ENCODE measurements at regions not wholly inside any gene's neighbourhood (a gene's known extent, or its start where the extent isn't known, plus 50 kb on each side); places are given as distances from the start of the nearest gene placed in this dataset.
"Not testable (repeated sequence)": the region's sequence is repeated elsewhere in the genome, so short reads cannot be mapped to it uniquely, and the experiment has no call there.

DNA sequence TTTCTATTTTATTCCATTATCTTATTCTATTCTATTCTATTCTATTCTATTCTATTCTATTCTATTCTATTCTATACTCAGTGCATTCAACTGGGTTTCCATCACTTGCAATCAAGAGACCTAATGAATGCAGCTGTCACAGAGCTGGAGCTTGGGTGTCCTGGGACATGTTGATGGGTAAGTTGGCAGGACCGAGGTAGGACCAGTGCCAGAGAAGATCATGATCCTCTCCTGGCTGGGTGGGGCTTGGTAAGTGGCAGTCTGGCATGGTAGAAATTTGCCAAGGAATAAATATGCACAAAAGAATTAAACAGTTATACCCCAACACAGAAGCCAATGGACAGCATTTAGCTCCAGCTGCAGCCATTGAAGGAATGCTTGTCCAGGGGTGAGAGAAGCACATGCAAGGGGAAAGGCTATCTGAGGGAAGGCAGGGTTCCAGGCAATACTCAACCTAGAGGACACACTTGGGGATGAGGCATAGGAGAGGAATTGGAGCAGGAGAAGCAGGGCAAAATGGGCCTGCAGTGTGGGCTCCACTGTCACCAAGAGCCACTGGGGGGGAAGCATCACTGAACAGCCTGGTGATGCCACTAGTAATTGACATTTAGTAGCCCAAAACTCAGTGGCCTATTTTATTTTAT lies 97.0 kb upstream of the CD82 start:
- no peak overlapping the region for H3K4me3 Mint-ChIP-seq
- H3K27ac ChIP-seq (ENCODE audit: low read depth, low read length): no peak overlapping the region
- POLR2A ChIA-PET: no interaction called here
- H3K4me3 ChIP-seq (ENCODE audit: low read length): no peak overlapping the region
- H3K27me3 ChIP-seq (ENCODE audit: insufficient read depth, low read length, poor library complexity, severe bottlenecking): no peaks in the 10 kb centered on the region
- peaks cover 0 to 8% (median 0%) of the 10 kb centered on the region in 5 donors for H3K9me3 Mint-ChIP-seq
- H3K9me3 ChIP-seq (ENCODE audit: low read length): no peaks in the 10 kb centered on the region
- H3K36me3 ChIP-seq (ENCODE audit: insufficient read depth, low read length): no peaks in the 10 kb centered on the region
- peaks cover 11 to 43% of the 10 kb centered on the region in 2 donors for H3K27me3 Mint-ChIP-seq
- CTCF ChIA-PET: no interaction called here
- peak overlapping the region in 2 of 8 donors; percentile 39 to 90 for H3K27ac Mint-ChIP-seq
- DNase-seq: no peak
- no peaks in the 10 kb centered on the region for H3K36me3 Mint-ChIP-seq
- no peaks in the 10 kb centered on the region for H3K4me1 ChIP-seq (ENCODE audit: insufficient read depth, low read length)
- no peaks in the 10 kb centered on the region for H3K4me1 Mint-ChIP-seq

DNA sequence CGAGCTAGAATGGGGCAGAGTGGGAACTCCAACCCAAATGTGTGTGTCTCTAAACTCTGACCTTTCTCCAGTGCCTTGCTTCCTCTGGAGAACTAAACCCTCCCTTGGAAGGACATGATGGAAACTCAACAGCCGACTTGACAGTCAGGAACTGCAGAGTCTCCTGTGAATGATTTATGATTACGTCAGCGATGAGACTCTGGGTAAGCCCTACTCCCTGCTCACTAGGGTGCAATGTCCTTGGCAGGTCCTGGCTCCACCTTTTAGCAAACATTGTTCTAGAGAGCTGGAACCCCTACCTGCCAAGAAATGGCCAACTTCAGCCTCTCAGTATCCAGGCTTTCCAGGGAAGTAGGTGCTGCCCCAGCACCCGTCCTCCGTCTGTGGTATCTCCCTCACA lies 96.1 kb upstream of the CD82 start:
- H3K9me3 ChIP-seq (ENCODE audit: low read length): no peaks in the 10 kb centered on the region
- CTCF ChIA-PET: no interaction called here
- H3K27me3 Mint-ChIP-seq: peaks cover 11 to 46% of the 10 kb centered on the region in 2 donors
- no peak overlapping the region for H3K4me3 ChIP-seq (ENCODE audit: low read length)
- no peaks in the 10 kb centered on the region for H3K36me3 ChIP-seq (ENCODE audit: insufficient read depth, low read length)
- H3K27ac ChIP-seq (ENCODE audit: low read depth, low read length): no peak overlapping the region
- H3K4me3 Mint-ChIP-seq: no peak overlapping the region
- DNase-seq: no peak
- no peaks in the 10 kb centered on the region for H3K27me3 ChIP-seq (ENCODE audit: insufficient read depth, low read length, poor library complexity, severe bottlenecking)
- H3K36me3 Mint-ChIP-seq: no peaks in the 10 kb centered on the region
- no peaks in the 10 kb centered on the region for H3K4me1 ChIP-seq (ENCODE audit: insufficient read depth, low read length)
- POLR2A ChIA-PET: no interaction called here
- peaks cover 0 to 8% (median 0%) of the 10 kb centered on the region in 5 donors for H3K9me3 Mint-ChIP-seq
- no peak overlapping the region for H3K27ac Mint-ChIP-seq
- H3K4me1 Mint-ChIP-seq: no peaks in the 10 kb centered on the region

DNA sequence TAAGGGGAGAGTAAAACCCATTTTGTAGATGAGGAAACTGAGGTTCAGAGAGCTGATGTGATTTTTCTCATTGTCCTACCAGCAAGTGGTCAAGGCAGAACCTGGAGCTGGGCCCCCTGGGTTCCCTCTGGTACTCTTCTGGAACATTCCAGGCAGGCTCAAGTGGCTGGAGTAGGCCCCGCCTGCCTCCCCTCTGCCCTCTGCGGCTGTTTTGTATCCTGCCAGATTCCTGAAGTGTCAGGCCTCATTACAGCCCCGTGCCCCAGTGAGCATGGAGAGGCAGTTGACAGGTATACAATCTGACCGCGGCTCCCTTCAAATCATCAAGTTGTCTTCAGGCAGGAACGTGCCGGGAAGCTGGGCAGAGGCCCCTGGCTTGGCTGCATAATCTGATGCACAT lies 94.6 kb upstream of the CD82 start:
- no peak overlapping the region for H3K4me3 Mint-ChIP-seq
- Histone ChIP-seq H3K4me3 (ENCODE audit: low read length) (no peak overlapping the region), H3K4me1 (ENCODE audit: insufficient read depth, low read length) (no peaks in the 10 kb centered on the region), H3K27ac (ENCODE audit: low read depth, low read length) (no peak overlapping the region), H3K9me3 (ENCODE audit: low read length) (no peaks in the 10 kb centered on the region), H3K36me3 (ENCODE audit: insufficient read depth, low read length) (no peaks in the 10 kb centered on the region), H3K27me3 (ENCODE audit: insufficient read depth, low read length, poor library complexity, severe bottlenecking) (no peaks in the 10 kb centered on the region)
- H3K9me3 Mint-ChIP-seq: peaks cover 0 to 3% (median 0%) of the 10 kb centered on the region in 5 donors
- ChIA-PET CTCF (no interaction called here), POLR2A (no interaction called here)
- H3K27me3 Mint-ChIP-seq: peaks cover 25 to 58% of the 10 kb centered on the region in 2 donors
- H3K27ac Mint-ChIP-seq: no peak overlapping the region
- no peak for DNase-seq
- H3K36me3 Mint-ChIP-seq: no peaks in the 10 kb centered on the region
- H3K4me1 Mint-ChIP-seq: no peaks in the 10 kb centered on the region

DNA sequence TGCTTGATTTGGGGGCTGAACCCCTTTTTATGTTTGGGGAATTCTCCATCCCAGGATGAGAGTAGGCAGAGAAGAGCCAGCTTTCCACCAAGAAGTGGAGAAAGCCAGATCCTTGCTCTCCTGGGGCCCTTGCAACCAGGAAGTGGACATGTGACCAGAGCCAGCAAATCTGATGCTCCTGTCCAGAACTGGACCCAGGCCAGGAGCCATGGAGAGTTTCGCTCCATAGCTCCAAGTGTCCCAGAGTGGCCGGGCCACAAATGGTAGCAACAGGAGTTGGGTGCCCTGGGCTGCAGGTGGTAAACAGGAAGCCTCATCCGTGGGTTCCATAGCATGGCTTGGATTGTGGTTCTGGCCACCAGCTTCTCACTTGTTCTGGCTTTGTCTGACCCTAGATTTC lies 93.9 kb upstream of the CD82 start:
- no peak overlapping the region for H3K27ac ChIP-seq (ENCODE audit: low read depth, low read length)
- H3K27me3 Mint-ChIP-seq: peaks cover 28 to 61% of the 10 kb centered on the region in 2 donors
- H3K4me3 ChIP-seq (ENCODE audit: low read length): no peak overlapping the region
- no peak for DNase-seq
- no peaks in the 10 kb centered on the region for H3K4me1 Mint-ChIP-seq
- POLR2A ChIA-PET: no interaction called here
- CTCF ChIA-PET: no interaction called here
- no peaks in the 10 kb centered on the region for H3K36me3 ChIP-seq (ENCODE audit: insufficient read depth, low read length)
- H3K27ac Mint-ChIP-seq: no peak overlapping the region
- no peaks in the 10 kb centered on the region for H3K27me3 ChIP-seq (ENCODE audit: insufficient read depth, low read length, poor library complexity, severe bottlenecking)
- no peaks in the 10 kb centered on the region for H3K36me3 Mint-ChIP-seq
- H3K4me1 ChIP-seq (ENCODE audit: insufficient read depth, low read length): no peaks in the 10 kb centered on the region
- no peaks in the 10 kb centered on the region for H3K9me3 ChIP-seq (ENCODE audit: low read length)
- H3K4me3 Mint-ChIP-seq: no peak overlapping the region
- peaks cover 0 to 3% (median 0%) of the 10 kb centered on the region in 5 donors for H3K9me3 Mint-ChIP-seq

DNA sequence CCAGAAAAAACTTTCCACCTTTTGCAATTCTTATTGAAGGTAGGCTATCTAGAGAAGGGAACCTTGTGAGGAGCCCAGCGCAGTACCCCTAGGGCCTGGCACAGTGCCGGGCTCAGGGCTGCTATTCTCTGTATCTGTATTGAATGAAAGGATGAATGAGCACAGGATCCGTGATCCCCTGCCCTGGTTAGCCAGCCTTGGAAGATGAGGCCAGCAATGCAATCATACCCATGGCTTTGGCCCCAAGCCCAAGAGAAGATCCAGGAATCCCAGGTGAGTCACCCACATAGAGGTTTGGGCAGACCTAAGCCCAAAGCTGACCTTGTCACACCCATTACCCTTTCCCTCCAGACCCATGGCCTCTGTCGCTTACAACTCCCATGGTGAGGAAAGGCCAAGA lies 92.5 kb upstream of the CD82 start:
- Mint-ChIP-seq H3K27me3 (peaks cover 34 to 60% of the 10 kb centered on the region in 2 donors), H3K4me3 (no peak overlapping the region), H3K36me3 (peaks cover 0 to 3% (median 0%) of the 10 kb centered on the region in 3 donors), H3K9me3 (peaks cover 0 to 3% (median 0%) of the 10 kb centered on the region in 5 donors), H3K4me1 (no peaks in the 10 kb centered on the region), H3K27ac (no peak overlapping the region)
- Histone ChIP-seq H3K36me3 (ENCODE audit: insufficient read depth, low read length) (no peaks in the 10 kb centered on the region), H3K4me3 (ENCODE audit: low read length) (no peak overlapping the region), H3K27ac (ENCODE audit: low read depth, low read length) (no peak overlapping the region), H3K4me1 (ENCODE audit: insufficient read depth, low read length) (no peaks in the 10 kb centered on the region), H3K27me3 (ENCODE audit: insufficient read depth, low read length, poor library complexity, severe bottlenecking) (no peaks in the 10 kb centered on the region), H3K9me3 (ENCODE audit: low read length) (no peaks in the 10 kb centered on the region)
- CTCF ChIA-PET: no interaction called here
- no peak for DNase-seq
- POLR2A ChIA-PET: no interaction called here

DNA sequence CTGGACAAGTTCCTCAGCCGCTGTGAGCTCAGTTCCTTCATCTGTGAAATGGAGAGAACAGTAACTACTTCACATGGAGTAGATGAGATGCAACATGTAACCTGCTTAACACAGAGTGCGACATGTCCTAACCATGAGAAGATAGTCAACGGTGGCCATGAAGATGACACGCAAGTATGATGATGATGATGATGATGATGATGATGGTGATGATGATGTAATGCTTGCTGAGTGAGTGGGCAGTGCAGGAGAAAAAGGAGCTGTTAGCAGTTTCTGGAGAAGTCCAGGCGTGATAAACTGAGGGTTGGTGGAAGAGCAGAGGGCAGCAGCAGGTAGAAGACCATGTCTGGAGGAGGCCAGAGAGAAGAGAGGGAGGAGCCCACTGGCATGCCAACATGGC lies 90.8 kb upstream of the CD82 start:
- Mint-ChIP-seq H3K27me3 (peaks cover 31 to 50% of the 10 kb centered on the region in 2 donors), H3K27ac (no peak overlapping the region), H3K36me3 (peaks cover 0 to 3% (median 0%) of the 10 kb centered on the region in 3 donors), H3K9me3 (peaks cover 0 to 3% (median 0%) of the 10 kb centered on the region in 5 donors), H3K4me3 (no peak overlapping the region), H3K4me1 (no peaks in the 10 kb centered on the region)
- no peaks in the 10 kb centered on the region for H3K9me3 ChIP-seq (ENCODE audit: low read length)
- H3K27me3 ChIP-seq (ENCODE audit: insufficient read depth, low read length, poor library complexity, severe bottlenecking): no peaks in the 10 kb centered on the region
- no peak overlapping the region for H3K4me3 ChIP-seq (ENCODE audit: low read length)
- POLR2A ChIA-PET: no interaction called here
- H3K4me1 ChIP-seq (ENCODE audit: insufficient read depth, low read length): no peaks in the 10 kb centered on the region
- DNase-seq: no peak
- CTCF ChIA-PET: no interaction called here
- H3K27ac ChIP-seq (ENCODE audit: low read depth, low read length): no peak overlapping the region
- H3K36me3 ChIP-seq (ENCODE audit: insufficient read depth, low read length): no peaks in the 10 kb centered on the region

DNA sequence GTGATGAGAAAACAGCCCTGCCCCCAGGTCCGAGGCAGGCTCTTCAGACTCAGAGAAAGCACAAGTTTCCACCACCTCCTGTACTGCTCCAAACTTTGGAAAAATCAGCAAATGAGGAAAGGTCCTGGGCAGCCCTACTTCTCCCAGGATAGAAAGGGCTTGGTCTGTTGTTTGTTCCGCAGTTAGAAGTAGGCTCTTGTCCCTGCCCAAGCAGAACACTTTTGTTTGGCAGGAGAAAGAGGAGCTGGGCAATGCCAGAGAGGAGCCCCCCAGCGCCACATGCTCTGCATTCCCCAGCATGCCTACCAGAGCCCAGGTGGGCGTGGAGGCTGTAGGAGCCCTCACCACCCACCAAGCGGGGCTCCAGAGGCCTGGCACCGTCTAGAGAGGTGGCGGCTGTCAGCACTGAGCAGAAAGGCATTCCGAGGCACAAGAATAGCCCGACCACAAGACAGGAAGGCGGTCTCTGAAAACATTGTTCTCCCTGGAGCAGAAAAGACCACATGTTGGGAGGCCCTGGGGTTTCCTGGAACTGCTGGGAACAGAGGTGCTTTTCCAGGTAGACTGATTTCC lies 90.3 kb upstream of the CD82 start:
- DNase-seq: no peak
- H3K27me3 Mint-ChIP-seq: peaks cover 27 to 45% of the 10 kb centered on the region in 2 donors
- Histone ChIP-seq H3K9me3 (ENCODE audit: low read length) (no peaks in the 10 kb centered on the region), H3K27me3 (ENCODE audit: insufficient read depth, low read length, poor library complexity, severe bottlenecking) (no peaks in the 10 kb centered on the region), H3K36me3 (ENCODE audit: insufficient read depth, low read length) (no peaks in the 10 kb centered on the region), H3K27ac (ENCODE audit: low read depth, low read length) (no peak overlapping the region), H3K4me3 (ENCODE audit: low read length) (no peak overlapping the region), H3K4me1 (ENCODE audit: insufficient read depth, low read length) (no peaks in the 10 kb centered on the region)
- H3K36me3 Mint-ChIP-seq: peaks cover 0 to 3% (median 0%) of the 10 kb centered on the region in 3 donors
- H3K9me3 Mint-ChIP-seq: peaks cover 0 to 3% (median 0%) of the 10 kb centered on the region in 5 donors
- no peak overlapping the region for H3K27ac Mint-ChIP-seq
- POLR2A ChIA-PET: no interaction called here
- CTCF ChIA-PET: no interaction called here
- H3K4me3 Mint-ChIP-seq: no peak overlapping the region
- H3K4me1 Mint-ChIP-seq: no peaks in the 10 kb centered on the region

DNA sequence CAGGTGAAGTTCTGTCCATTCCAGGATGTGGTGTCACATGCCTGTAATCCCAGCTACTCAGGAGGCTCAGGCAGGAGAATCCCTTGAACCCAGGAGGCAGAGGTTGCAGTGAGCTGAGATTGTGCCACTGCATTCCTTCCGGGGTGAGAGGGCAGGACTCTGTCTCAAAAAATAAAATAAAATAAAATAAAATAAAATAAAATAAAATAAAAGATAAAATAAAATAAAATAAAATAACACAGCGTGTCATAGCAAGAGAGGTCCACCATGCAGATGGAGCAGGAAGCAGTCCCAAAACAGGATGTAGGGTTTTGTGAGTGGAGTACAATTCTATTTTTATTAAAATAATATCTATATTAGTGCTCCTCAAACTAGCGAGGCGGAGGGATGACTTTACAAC lies 83.1 kb upstream of the CD82 start:
- H3K9me3 Mint-ChIP-seq; H3K4me1 Mint-ChIP-seq; H3K36me3 Mint-ChIP-seq; H3K36me3 ChIP-seq (ENCODE audit: insufficient read depth, low read length); H3K9me3 ChIP-seq (ENCODE audit: low read length); CTCF ChIA-PET; H3K27ac ChIP-seq (ENCODE audit: low read depth, low read length); H3K4me1 ChIP-seq (ENCODE audit: insufficient read depth, low read length); H3K27ac Mint-ChIP-seq; POLR2A ChIA-PET; H3K27me3 ChIP-seq (ENCODE audit: insufficient read depth, low read length, poor library complexity, severe bottlenecking); H3K4me3 Mint-ChIP-seq; DNase-seq; H3K4me3 ChIP-seq (ENCODE audit: low read length): not testable (repeated sequence)
- peaks cover 5 to 13% of the 10 kb centered on the region in 2 donors for H3K27me3 Mint-ChIP-seq

Data from CD8-positive, alpha-beta memory T cell (primary cell).